ENCODE measurements at regions not wholly inside any gene's neighbourhood (a gene's known extent, or its start where the extent isn't known, plus 50 kb on each side); places are given as distances from the start of the nearest gene placed in this dataset.
"Not testable (repeated sequence)": the region's sequence is repeated elsewhere in the genome, so short reads cannot be mapped to it uniquely, and the experiment has no call there.

- no peak for TF ChIP-seq EZH2phosphoT487 (IDR thresholded peaks at IDR 0.05; ENCODE audit: low read length)
- Histone ChIP-seq H3F3A (ENCODE audit: insufficient read depth, low read length) (no peaks in the 10 kb centered on the region), H3K36me3 (replicated peaks; ENCODE audit: insufficient read depth, low read length) (no peaks in the 10 kb centered on the region), H3K9me2 (replicated peaks; ENCODE audit: insufficient read depth, low read length) (no peaks in the 10 kb centered on the region), H2AFZ (ENCODE audit: low read length) (no peak overlapping the region), H4K20me1 (ENCODE audit: insufficient read depth, low read length) (no peaks in the 10 kb centered on the region), H3K9ac (ENCODE audit: low read length) (no peak overlapping the region), H3K79me2 (ENCODE audit: low read length) (no peaks in the 10 kb centered on the region), H3K27ac (ENCODE audit: low read length) (no peak overlapping the region), H3K4me1 (ENCODE audit: low read length) (0 out of 2 replicates have a peak, but pooled peaks cover 3% of the 10 kb centered on the region), H3K4me3 (ENCODE audit: low read length) (no peak overlapping the region), H3K9me3 (replicated peaks; ENCODE audit: insufficient read depth, low read length) (no peaks in the 10 kb centered on the region), H3K4me2 (ENCODE audit: low read depth, low read length) (no peak overlapping the region), H3K27me3 (replicated peaks; ENCODE audit: insufficient read depth, low read length) (no peaks in the 10 kb centered on the region)
- DNase-seq, result no peak
Measured at GRCh38 chr12:88814779-88815178, 234.5 kb upstream of the KITLG start.

GRCh38 chr12:88812610-88813009 lies 232.3 kb upstream of the KITLG start:
- no peak for DNase-seq
- no peak overlapping the region for H3K4me2 ChIP-seq (ENCODE audit: low read depth, low read length)
- no peaks in the 10 kb centered on the region for H3K79me2 ChIP-seq (ENCODE audit: low read length)
- 0 out of 2 replicates have a peak, but pooled peaks cover 3% of the 10 kb centered on the region for H3K4me1 ChIP-seq (ENCODE audit: low read length)
- H3K9me2 ChIP-seq (replicated peaks; ENCODE audit: insufficient read depth, low read length), result no peaks in the 10 kb centered on the region
- no peak for TF ChIP-seq CTCF (IDR thresholded peaks at IDR 0.05; ENCODE audit: low read length)
- no peak for TF ChIP-seq EZH2phosphoT487 (IDR thresholded peaks at IDR 0.05; ENCODE audit: low read length)
- no peak for TF ChIP-seq EZH2 (optimal IDR thresholded peaks at IDR 0.05; ENCODE audit: low read depth, low read length)
- H3K9me3 ChIP-seq (replicated peaks; ENCODE audit: insufficient read depth, low read length), result no peaks in the 10 kb centered on the region
- no peaks in the 10 kb centered on the region for H3F3A ChIP-seq (ENCODE audit: insufficient read depth, low read length)
- H3K27me3 ChIP-seq (replicated peaks; ENCODE audit: insufficient read depth, low read length), result no peaks in the 10 kb centered on the region
- no peaks in the 10 kb centered on the region for H3K36me3 ChIP-seq (replicated peaks; ENCODE audit: insufficient read depth, low read length)
- H3K9ac ChIP-seq (ENCODE audit: low read length), result no peak overlapping the region
- no peak overlapping the region for H3K4me3 ChIP-seq (ENCODE audit: low read length)
- H3K27ac ChIP-seq (ENCODE audit: low read length), result no peak overlapping the region
- no peaks in the 10 kb centered on the region for H4K20me1 ChIP-seq (ENCODE audit: insufficient read depth, low read length)
- no peak overlapping the region for H2AFZ ChIP-seq (ENCODE audit: low read length)

GRCh38 chr12:88810806-88811205 lies 230.5 kb upstream of the KITLG start:
- TF ChIP-seq CTCF (IDR thresholded peaks at IDR 0.05; ENCODE audit: low read length) (no peak), EZH2phosphoT487 (IDR thresholded peaks at IDR 0.05; ENCODE audit: low read length) (no peak), EZH2 (optimal IDR thresholded peaks at IDR 0.05; ENCODE audit: low read depth, low read length) (no peak)
- DNase-seq, result no peak
- no peaks in the 10 kb centered on the region for H3F3A ChIP-seq (ENCODE audit: insufficient read depth, low read length)

GRCh38 chr12:88809841-88810240 lies 229.6 kb upstream of the KITLG start:
- H4K20me1 ChIP-seq (ENCODE audit: insufficient read depth, low read length); H3K9ac ChIP-seq (ENCODE audit: low read length); DNase-seq; H3K9me3 ChIP-seq (replicated peaks; ENCODE audit: insufficient read depth, low read length); H3K27ac ChIP-seq (ENCODE audit: low read length); H3K4me3 ChIP-seq (ENCODE audit: low read length); H2AFZ ChIP-seq (ENCODE audit: low read length); H3K9me2 ChIP-seq (replicated peaks; ENCODE audit: insufficient read depth, low read length); H3K79me2 ChIP-seq (ENCODE audit: low read length); H3K27me3 ChIP-seq (replicated peaks; ENCODE audit: insufficient read depth, low read length); H3F3A ChIP-seq (ENCODE audit: insufficient read depth, low read length); H3K4me2 ChIP-seq (ENCODE audit: low read depth, low read length); H3K36me3 ChIP-seq (replicated peaks; ENCODE audit: insufficient read depth, low read length): not testable (repeated sequence)
- peaks cover 10% of the 10 kb centered on the region for H3K4me1 ChIP-seq (ENCODE audit: low read length)

More at GRCh38 chr12:88810806-88811205, 230.5 kb upstream of the KITLG start:
- no peak overlapping the region for H3K9ac ChIP-seq (ENCODE audit: low read length)
- H3K9me3 ChIP-seq (replicated peaks; ENCODE audit: insufficient read depth, low read length), result no peaks in the 10 kb centered on the region
- no peak overlapping the region for H2AFZ ChIP-seq (ENCODE audit: low read length)
- no peaks in the 10 kb centered on the region for H3K27me3 ChIP-seq (replicated peaks; ENCODE audit: insufficient read depth, low read length)
- no peaks in the 10 kb centered on the region for H3K36me3 ChIP-seq (replicated peaks; ENCODE audit: insufficient read depth, low read length)
- H3K4me3 ChIP-seq (ENCODE audit: low read length), result no peak overlapping the region
- peaks cover 4% of the 10 kb centered on the region; the same call in 1 of the 2 replicates for H3K4me1 ChIP-seq (ENCODE audit: low read length)
- no peak overlapping the region for H3K4me2 ChIP-seq (ENCODE audit: low read depth, low read length)
- no peak overlapping the region for H3K27ac ChIP-seq (ENCODE audit: low read length)
- H3K9me2 ChIP-seq (replicated peaks; ENCODE audit: insufficient read depth, low read length), result no peaks in the 10 kb centered on the region
- no peaks in the 10 kb centered on the region for H3K79me2 ChIP-seq (ENCODE audit: low read length)
- H4K20me1 ChIP-seq (ENCODE audit: insufficient read depth, low read length), result no peaks in the 10 kb centered on the region

Data from MM.1S (cell line).